ENCODE measurements at regions not wholly inside any gene's neighbourhood (a gene's known extent, or its start where the extent isn't known, plus 50 kb on each side); places are given as distances from the start of the nearest gene placed in this dataset.

GRCh38 chr16:17945080-17945601, 391.4 kb downstream of the NPIPA8 start:
- 76% methylated on average over 5 of the region's 5 CpGs for WGBS
- Histone ChIP-seq H3K36me3 (ENCODE audit: insufficient read depth) (no peaks in the 10 kb centered on the region), H3K27ac (ENCODE audit: low read depth) (no peak overlapping the region), H3K4me1 (ENCODE audit: insufficient read depth) (no peaks in the 10 kb centered on the region), H3K4me3 (ENCODE audit: low read depth, low read length) (no peak overlapping the region)
- DNase-seq (ENCODE audit: extremely low spot score), result no peak

- no peak overlapping the region for H3K4me3 ChIP-seq (ENCODE audit: low read depth, low read length)
- DNase-seq (ENCODE audit: extremely low spot score), result no peak
- no peaks in the 10 kb centered on the region for H3K4me1 ChIP-seq (ENCODE audit: insufficient read depth)
- 88% methylated on average over 2 of the region's 2 CpGs for WGBS
- H3K36me3 ChIP-seq (ENCODE audit: insufficient read depth), result no peaks in the 10 kb centered on the region
- no peak overlapping the region for H3K27ac ChIP-seq (ENCODE audit: low read depth)
These were observed 392.2 kb downstream of the NPIPA8 start for GRCh38 chr16:17944345-17944744.

GRCh38 chr16:17942067-17942466, 394.5 kb downstream of the NPIPA8 start:
- DNase-seq (ENCODE audit: extremely low spot score), result no peak
- H3K4me3 ChIP-seq (ENCODE audit: low read depth, low read length), result no peak overlapping the region
- 47% methylated on average over 12 of the region's 12 CpGs for WGBS
- no peaks in the 10 kb centered on the region for H3K4me1 ChIP-seq (ENCODE audit: insufficient read depth)
- H3K27ac ChIP-seq (ENCODE audit: low read depth), result no peak overlapping the region
- H3K36me3 ChIP-seq (ENCODE audit: insufficient read depth), result no peaks in the 10 kb centered on the region

GRCh38 chr16:17940584-17941364, 395.8 kb downstream of the NPIPA8 start:
- Histone ChIP-seq H3K36me3 (ENCODE audit: insufficient read depth) (no peaks in the 10 kb centered on the region), H3K4me3 (ENCODE audit: low read depth, low read length) (no peak overlapping the region), H3K27ac (ENCODE audit: low read depth) (no peak overlapping the region), H3K4me1 (ENCODE audit: insufficient read depth) (no peaks in the 10 kb centered on the region)
- 56% methylated on average over 8 of the region's 8 CpGs for WGBS
- DNase-seq (ENCODE audit: extremely low spot score), result no peak

GRCh38 chr16:17939723-17940122, 396.8 kb downstream of the NPIPA8 start:
- 69% methylated on average over 4 of the region's 4 CpGs for WGBS
- Histone ChIP-seq H3K4me3 (ENCODE audit: low read depth, low read length) (no peak overlapping the region), H3K4me1 (ENCODE audit: insufficient read depth) (no peaks in the 10 kb centered on the region), H3K36me3 (ENCODE audit: insufficient read depth) (no peaks in the 10 kb centered on the region), H3K27ac (ENCODE audit: low read depth) (no peak overlapping the region)
- no peak for DNase-seq (ENCODE audit: extremely low spot score)

- H3K36me3 ChIP-seq (ENCODE audit: insufficient read depth), result no peaks in the 10 kb centered on the region
- no peak overlapping the region for H3K27ac ChIP-seq (ENCODE audit: low read depth)
- no peak overlapping the region for H3K4me3 ChIP-seq (ENCODE audit: low read depth, low read length)
- H3K4me1 ChIP-seq (ENCODE audit: insufficient read depth), result no peaks in the 10 kb centered on the region
- WGBS, result 35% methylated on average over 2 of the region's 2 CpGs
- DNase-seq (ENCODE audit: extremely low spot score), result peak; percentile 29
These were observed 397.4 kb downstream of the NPIPA8 start for GRCh38 chr16:17939122-17939536.

GRCh38 chr16:17938546-17938945, 398.0 kb downstream of the NPIPA8 start:
- no peak for DNase-seq (ENCODE audit: extremely low spot score)
- no peaks in the 10 kb centered on the region for H3K4me1 ChIP-seq (ENCODE audit: insufficient read depth)
- no peak overlapping the region for H3K27ac ChIP-seq (ENCODE audit: low read depth)
- H3K36me3 ChIP-seq (ENCODE audit: insufficient read depth), result no peaks in the 10 kb centered on the region
- H3K4me3 ChIP-seq (ENCODE audit: low read depth, low read length), result no peak overlapping the region
- 83% methylated on average over 3 of the region's 3 CpGs for WGBS

- Histone ChIP-seq H3K27ac (ENCODE audit: low read depth) (no peak overlapping the region), H3K4me1 (ENCODE audit: insufficient read depth) (no peaks in the 10 kb centered on the region), H3K36me3 (ENCODE audit: insufficient read depth) (no peaks in the 10 kb centered on the region), H3K4me3 (ENCODE audit: low read depth, low read length) (no peak overlapping the region)
- no peak for DNase-seq (ENCODE audit: extremely low spot score)
- WGBS, result 73% methylated on average over 6 of the region's 6 CpGs
These were observed 399.7 kb downstream of the NPIPA8 start for GRCh38 chr16:17936766-17937402.

GRCh38 chr16:17930280-17930679, 406.3 kb downstream of the NPIPA8 start:
- no peaks in the 10 kb centered on the region for H3K36me3 ChIP-seq (ENCODE audit: insufficient read depth)
- H3K27ac ChIP-seq (ENCODE audit: low read depth), result no peak overlapping the region
- WGBS, result 66% methylated on average over 1 of the region's 1 CpG
- H3K4me1 ChIP-seq (ENCODE audit: insufficient read depth), result no peaks in the 10 kb centered on the region
- DNase-seq (ENCODE audit: extremely low spot score), result no peak
- H3K4me3 ChIP-seq (ENCODE audit: low read depth, low read length), result no peak overlapping the region

- Histone ChIP-seq H3K36me3 (ENCODE audit: insufficient read depth) (no peaks in the 10 kb centered on the region), H3K4me3 (ENCODE audit: low read depth, low read length) (no peak overlapping the region), H3K27ac (ENCODE audit: low read depth) (no peak overlapping the region), H3K4me1 (ENCODE audit: insufficient read depth) (no peaks in the 10 kb centered on the region)
- 59% methylated on average over 4 of the region's 4 CpGs for WGBS
- no peak for DNase-seq (ENCODE audit: extremely low spot score)
These were observed 409.6 kb downstream of the NPIPA8 start for GRCh38 chr16:17926866-17927399.

- Histone ChIP-seq H3K4me1 (ENCODE audit: insufficient read depth) (no peaks in the 10 kb centered on the region), H3K4me3 (ENCODE audit: low read depth, low read length) (no peak overlapping the region), H3K36me3 (ENCODE audit: insufficient read depth) (no peaks in the 10 kb centered on the region), H3K27ac (ENCODE audit: low read depth) (no peak overlapping the region)
- no peak for DNase-seq (ENCODE audit: extremely low spot score)
- 76% methylated on average over 5 of the region's 5 CpGs for WGBS
These were observed 410.1 kb downstream of the NPIPA8 start for GRCh38 chr16:17926461-17926860.

- DNase-seq (ENCODE audit: extremely low spot score), result no peak
- no peak overlapping the region for H3K4me3 ChIP-seq (ENCODE audit: low read depth, low read length)
- H3K36me3 ChIP-seq (ENCODE audit: insufficient read depth), result no peaks in the 10 kb centered on the region
- no peaks in the 10 kb centered on the region for H3K4me1 ChIP-seq (ENCODE audit: insufficient read depth)
- H3K27ac ChIP-seq (ENCODE audit: low read depth), result no peak overlapping the region
- 89% methylated on average over 6 of the region's 6 CpGs for WGBS
These were observed 410.8 kb downstream of the NPIPA8 start for GRCh38 chr16:17925761-17926160.

GRCh38 chr16:17921357-17921978, 415.1 kb downstream of the NPIPA8 start:
- Histone ChIP-seq H3K4me3 (ENCODE audit: low read depth, low read length) (no peak overlapping the region), H3K27ac (ENCODE audit: low read depth) (no peak overlapping the region), H3K36me3 (ENCODE audit: insufficient read depth) (no peaks in the 10 kb centered on the region), H3K4me1 (ENCODE audit: insufficient read depth) (no peaks in the 10 kb centered on the region)
- WGBS, result 57% methylated on average over 2 of the region's 2 CpGs
- no peak for DNase-seq (ENCODE audit: extremely low spot score)

Measured in urinary bladder (tissue), 3 donors.